ENCODE measurements at regions not wholly inside any gene's neighbourhood (a gene's known extent, or its start where the extent isn't known, plus 50 kb on each side); places are given as distances from the start of the nearest gene placed in this dataset.

GRCh38 chr6:71567562-71567961 lies 279.0 kb downstream of the OGFRL1 start:
- Histone ChIP-seq H4K20me1 (ENCODE audit: insufficient read depth, low read length, poor library complexity, severe bottlenecking) (no peaks in the 10 kb centered on the region), H3K9me3 (ENCODE audit: insufficient read depth, low read depth, low read length) (no peaks in the 10 kb centered on the region), H3K4me3 (ENCODE audit: low read length, poor library complexity, severe bottlenecking) (no peak overlapping the region), H3K4me1 (ENCODE audit: insufficient read depth, low read length, poor library complexity, severe bottlenecking) (no peaks in the 10 kb centered on the region), H3K9me2 (replicated peaks; ENCODE audit: low read depth, low read length) (no peaks in the 10 kb centered on the region), H3K4me2 (ENCODE audit: low read depth, low read length, poor library complexity, severe bottlenecking) (no peak overlapping the region), H3F3A (ENCODE audit: low read depth) (no peaks in the 10 kb centered on the region), H3K9ac (ENCODE audit: low read depth, low read length, poor library complexity, severe bottlenecking) (no peak overlapping the region), H3K79me2 (ENCODE audit: insufficient read depth, low read length) (no peaks in the 10 kb centered on the region), H3K27me3 (ENCODE audit: insufficient read depth, low read length, poor library complexity, severe bottlenecking) (no peaks in the 10 kb centered on the region), H3K36me3 (ENCODE audit: insufficient read depth, low read length) (no peaks in the 10 kb centered on the region), H2AFZ (ENCODE audit: low read length) (no peak overlapping the region)
- TF ChIP-seq, protein P1, sequence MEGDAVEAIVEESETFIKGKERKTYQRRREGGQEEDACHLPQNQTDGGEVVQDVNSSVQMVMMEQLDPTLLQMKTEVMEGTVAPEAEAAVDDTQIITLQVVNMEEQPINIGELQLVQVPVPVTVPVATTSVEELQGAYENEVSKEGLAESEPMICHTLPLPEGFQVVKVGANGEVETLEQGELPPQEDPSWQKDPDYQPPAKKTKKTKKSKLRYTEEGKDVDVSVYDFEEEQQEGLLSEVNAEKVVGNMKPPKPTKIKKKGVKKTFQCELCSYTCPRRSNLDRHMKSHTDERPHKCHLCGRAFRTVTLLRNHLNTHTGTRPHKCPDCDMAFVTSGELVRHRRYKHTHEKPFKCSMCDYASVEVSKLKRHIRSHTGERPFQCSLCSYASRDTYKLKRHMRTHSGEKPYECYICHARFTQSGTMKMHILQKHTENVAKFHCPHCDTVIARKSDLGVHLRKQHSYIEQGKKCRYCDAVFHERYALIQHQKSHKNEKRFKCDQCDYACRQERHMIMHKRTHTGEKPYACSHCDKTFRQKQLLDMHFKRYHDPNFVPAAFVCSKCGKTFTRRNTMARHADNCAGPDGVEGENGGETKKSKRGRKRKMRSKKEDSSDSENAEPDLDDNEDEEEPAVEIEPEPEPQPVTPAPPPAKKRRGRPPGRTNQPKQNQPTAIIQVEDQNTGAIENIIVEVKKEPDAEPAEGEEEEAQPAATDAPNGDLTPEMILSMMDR (conservative IDR thresholded peaks at IDR 0.05; ENCODE audit: low read length) = no peak
- no peak for TF ChIP-seq EZH2phosphoT487 (IDR thresholded peaks at IDR 0.05; ENCODE audit: borderline replicate concordance)

DNA sequence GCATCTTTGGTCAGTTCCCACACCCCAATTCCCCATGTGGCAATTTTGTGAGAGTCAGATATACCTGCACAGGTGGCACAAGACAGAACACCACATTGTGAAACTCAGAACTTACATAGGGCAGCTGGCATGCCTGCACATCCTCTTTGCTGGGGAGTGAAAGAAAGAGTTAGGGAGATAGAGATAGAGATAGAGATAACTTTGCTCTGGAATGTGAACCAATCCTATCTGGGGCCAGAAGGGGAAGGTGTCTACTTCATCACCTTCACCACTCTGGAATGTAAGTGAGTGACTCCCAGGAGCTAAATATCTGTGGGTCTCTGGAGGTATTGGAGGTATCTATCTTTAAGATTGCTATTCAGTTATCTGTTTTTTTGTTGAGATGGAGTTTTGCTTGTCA lies 289.2 kb downstream of the OGFRL1 start:
- H3K4me2 ChIP-seq (ENCODE audit: low read depth, low read length, poor library complexity, severe bottlenecking) = no peak overlapping the region
- no peaks in the 10 kb centered on the region for H3K9me3 ChIP-seq (ENCODE audit: insufficient read depth, low read depth, low read length)
- no peaks in the 10 kb centered on the region for H3K27me3 ChIP-seq (ENCODE audit: insufficient read depth, low read length, poor library complexity, severe bottlenecking)
- H3K79me2 ChIP-seq (ENCODE audit: insufficient read depth, low read length) = no peaks in the 10 kb centered on the region
- H4K20me1 ChIP-seq (ENCODE audit: insufficient read depth, low read length, poor library complexity, severe bottlenecking) = no peaks in the 10 kb centered on the region
- H3F3A ChIP-seq (ENCODE audit: low read depth) = no peaks in the 10 kb centered on the region
- H2AFZ ChIP-seq (ENCODE audit: low read length) = no peak overlapping the region
- TF ChIP-seq, protein P1 (conservative IDR thresholded peaks at IDR 0.05; ENCODE audit: low read length) = no peak
- no peak for TF ChIP-seq EZH2phosphoT487 (IDR thresholded peaks at IDR 0.05; ENCODE audit: borderline replicate concordance)
- H3K36me3 ChIP-seq (ENCODE audit: insufficient read depth, low read length) = no peaks in the 10 kb centered on the region
- no peak overlapping the region for H3K9ac ChIP-seq (ENCODE audit: low read depth, low read length, poor library complexity, severe bottlenecking)
- H3K4me1 ChIP-seq (ENCODE audit: insufficient read depth, low read length, poor library complexity, severe bottlenecking) = no peaks in the 10 kb centered on the region
- H3K4me3 ChIP-seq (ENCODE audit: low read length, poor library complexity, severe bottlenecking) = no peak overlapping the region
- no peaks in the 10 kb centered on the region for H3K9me2 ChIP-seq (replicated peaks; ENCODE audit: low read depth, low read length)

- no peaks in the 10 kb centered on the region for H4K20me1 ChIP-seq (ENCODE audit: insufficient read depth, low read length, poor library complexity, severe bottlenecking)
- no peaks in the 10 kb centered on the region for H3K9me3 ChIP-seq (ENCODE audit: insufficient read depth, low read depth, low read length)
- no peaks in the 10 kb centered on the region for H3K79me2 ChIP-seq (ENCODE audit: insufficient read depth, low read length)
- no peak overlapping the region for H3K4me3 ChIP-seq (ENCODE audit: low read length, poor library complexity, severe bottlenecking)
- H3K9me2 ChIP-seq (replicated peaks; ENCODE audit: low read depth, low read length) = no peaks in the 10 kb centered on the region
- H3K4me1 ChIP-seq (ENCODE audit: insufficient read depth, low read length, poor library complexity, severe bottlenecking) = no peaks in the 10 kb centered on the region
- H2AFZ ChIP-seq (ENCODE audit: low read length) = no peak overlapping the region
- H3K36me3 ChIP-seq (ENCODE audit: insufficient read depth, low read length) = no peaks in the 10 kb centered on the region
- TF ChIP-seq, protein P1 (conservative IDR thresholded peaks at IDR 0.05; ENCODE audit: low read length) = no peak
- TF ChIP-seq EZH2phosphoT487 (IDR thresholded peaks at IDR 0.05; ENCODE audit: borderline replicate concordance) = no peak
- no peaks in the 10 kb centered on the region for H3K27me3 ChIP-seq (ENCODE audit: insufficient read depth, low read length, poor library complexity, severe bottlenecking)
- no peaks in the 10 kb centered on the region for H3F3A ChIP-seq (ENCODE audit: low read depth)
- H3K9ac ChIP-seq (ENCODE audit: low read depth, low read length, poor library complexity, severe bottlenecking) = no peak overlapping the region
- H3K4me2 ChIP-seq (ENCODE audit: low read depth, low read length, poor library complexity, severe bottlenecking) = no peak overlapping the region
These were observed 291.3 kb downstream of the OGFRL1 start for GRCh38 chr6:71579902-71580301.

Data from Loucy (cell line).